Activated CD8-positive, alpha-beta memory T cell treated with anti-CD3 and anti-CD28 coated beads, Interleukin-2, amount 50 U/mL, for 4 hours (primary cell): ENCODE measurements at regions not wholly inside any gene's neighbourhood (a gene's known extent, or its start where the extent isn't known, plus 50 kb on each side); places are given as distances from the start of the nearest gene placed in this dataset.
"Not testable (repeated sequence)": the region's sequence is repeated elsewhere in the genome, so short reads cannot be mapped to it uniquely, and the experiment has no call there.

Experiments used
- DNase-seq: peaks from one replicate; pipeline ENCODE4 v3.0.0-alpha.2; 2020

GRCh38 chr20:60785785-60786184, 466.3 kb upstream of the CDH4 start:
- no peak for DNase-seq

GRCh38 chr20:60786686-60787217, 465.3 kb upstream of the CDH4 start:
- no peak for DNase-seq

- no peak for DNase-seq
Measured at GRCh38 chr20:60787276-60787675, 464.8 kb upstream of the CDH4 start.

- DNase-seq: no peak
Measured at GRCh38 chr20:60788070-60788469, 464.0 kb upstream of the CDH4 start.

GRCh38 chr20:60789399-60789798, 462.7 kb upstream of the CDH4 start:
- no peak for DNase-seq

- not testable (repeated sequence) for DNase-seq
Measured at GRCh38 chr20:60790339-60790738, 461.7 kb upstream of the CDH4 start.

GRCh38 chr20:60791823-60792222, 460.2 kb upstream of the CDH4 start:
- DNase-seq: no peak

GRCh38 chr20:60792941-60793340, 459.1 kb upstream of the CDH4 start:
- DNase-seq: no peak

GRCh38 chr20:60794674-60795073, 457.4 kb upstream of the CDH4 start:
- DNase-seq: no peak

GRCh38 chr20:60795651-60796050, 456.4 kb upstream of the CDH4 start:
- DNase-seq: no peak

- DNase-seq: no peak
Measured at GRCh38 chr20:60800185-60800584, 451.9 kb upstream of the CDH4 start.

GRCh38 chr20:60802676-60803075, 449.4 kb upstream of the CDH4 start:
- DNase-seq: no peak

- DNase-seq: no peak
Measured at GRCh38 chr20:60803335-60804055, 448.6 kb upstream of the CDH4 start.

- DNase-seq: no peak
Measured at GRCh38 chr20:60804240-60804917, 447.7 kb upstream of the CDH4 start.

- DNase-seq: no peak
Measured at GRCh38 chr20:60804918-60805630, 447.0 kb upstream of the CDH4 start.

GRCh38 chr20:60806354-60806753, 445.7 kb upstream of the CDH4 start:
- DNase-seq: no peak

- DNase-seq: no peak
Measured at GRCh38 chr20:60806824-60807223, 445.2 kb upstream of the CDH4 start.

GRCh38 chr20:60808003-60808672, 443.9 kb upstream of the CDH4 start:
- DNase-seq: no peak

- DNase-seq: no peak
Measured at GRCh38 chr20:60808701-60809100, 443.4 kb upstream of the CDH4 start.

- DNase-seq: no peak
Measured at GRCh38 chr20:60810561-60810960, 441.5 kb upstream of the CDH4 start.

- no peak for DNase-seq
Measured at GRCh38 chr20:60812561-60812960, 439.5 kb upstream of the CDH4 start.

- no peak for DNase-seq
Measured at GRCh38 chr20:60813066-60813465, 439.0 kb upstream of the CDH4 start.

- no peak for DNase-seq
Measured at GRCh38 chr20:60815656-60816055, 436.4 kb upstream of the CDH4 start.
